ENCODE measurements at regions not wholly inside any gene's neighbourhood (a gene's known extent, or its start where the extent isn't known, plus 50 kb on each side); places are given as distances from the start of the nearest gene placed in this dataset.
A peak's percentile ranks its signal among the peaks of the same experiment; 100 is the strongest.

DNA sequence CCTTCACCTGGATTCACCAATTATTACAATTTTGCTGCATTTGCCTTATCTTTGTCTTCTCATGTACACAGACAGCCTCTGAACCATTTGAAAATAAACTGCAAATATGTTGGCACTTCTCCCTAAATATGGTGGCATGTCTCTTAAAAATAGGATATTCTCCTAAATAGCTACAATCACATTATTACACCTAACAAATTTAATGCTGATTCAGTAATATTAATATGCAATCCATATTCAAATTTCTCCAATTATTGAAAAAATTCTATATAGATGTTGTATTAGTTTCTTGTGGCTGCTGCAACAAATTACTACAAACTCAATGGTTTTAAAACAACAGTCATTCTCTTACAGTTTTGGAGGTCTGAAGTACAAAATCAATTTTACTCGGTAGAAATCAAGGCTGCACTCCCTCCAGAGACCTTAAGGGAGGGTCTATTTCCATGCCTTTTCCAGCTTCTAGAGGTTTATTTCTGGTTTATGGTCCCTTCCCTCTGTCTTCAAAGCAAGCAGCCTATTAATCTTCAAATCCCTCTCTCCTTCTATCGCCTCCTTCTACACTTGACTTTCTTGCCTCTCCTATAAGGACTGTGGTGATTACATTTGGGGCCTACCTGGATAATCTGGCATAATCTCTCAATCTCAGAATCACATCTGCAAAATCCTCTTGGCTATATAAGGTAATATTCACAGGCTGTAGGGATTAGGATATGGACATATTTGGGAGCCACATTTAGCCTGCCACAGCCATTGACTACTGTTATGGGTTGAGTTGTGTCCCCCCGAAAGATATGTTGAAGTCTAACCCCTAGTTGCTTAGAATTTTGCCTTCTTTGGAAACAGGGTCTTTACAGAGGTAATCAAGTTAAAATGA is 52.5 kb upstream of the BOLA1 start:
- 100% methylated on average over 3 of the region's 3 CpGs for WGBS (ENCODE audit: insufficient coverage, insufficient replicate concordance, low lambda C conversion rate, missing lambda C conversion rate)
- ChIA-PET SMC1A (ENCODE audit: uncharacterized antibody, unreplicated experiment) (no interaction called here), CTCF (no interaction called here), RAD21 (ENCODE audit: unreplicated experiment) (no interaction called here), POLR2A (no interaction called here)
- Histone ChIP-seq H3K9ac (ENCODE audit: control insufficient read depth, insufficient read depth, low read length) (no peak overlapping the region), H3K27me3 (replicated peaks in 1 of 2; ENCODE audit: control insufficient read depth in 2 of 2, insufficient read depth in 2 of 2, low read length in 1 of 2) (no peaks in the 10 kb centered on the region), H3K79me2 (ENCODE audit: control insufficient read depth, insufficient read depth, low read length) (peaks cover 69% of the 10 kb centered on the region), H3K4me2 (ENCODE audit: control insufficient read depth, insufficient read depth) (peak overlapping the region; percentile 87), H4K20me1 (ENCODE audit: control insufficient read depth, insufficient read depth) (no peaks in the 10 kb centered on the region), H3K4me1 (ENCODE audit: control insufficient read depth, insufficient read depth, low read length) (peaks cover 21% of the 10 kb centered on the region), H3K27ac (ENCODE audit: control insufficient read depth, insufficient read depth) (peak overlapping the region; percentile 90), H3K36me3 (ENCODE audit: control insufficient read depth in 2 of 2, insufficient read depth in 2 of 2, low read length in 1 of 2) (no peaks in the 10 kb centered on the region; a peak in 2 of 4 replicates), H3K4me3 (peak overlapping the region; percentile 37; the same call in 1 of the 2 replicates), H3K9me3 (replicated peaks; ENCODE audit: control insufficient read depth, insufficient read depth, low read length) (no peaks in the 10 kb centered on the region), H2AFZ (ENCODE audit: control insufficient read depth, low read depth, low read length) (no peak overlapping the region)
- ATAC-seq (no peak), FAIRE-seq (no peak), DNase-seq (ENCODE audit: low read depth, low spot score) (no peak)
- in situ Hi-C loops (cut with MboI), result no loop called here
- TF ChIP-seq CHD4 (IDR thresholded peaks at IDR 0.05) (no peak), RAD21 (IDR thresholded peaks at IDR 0.05; ENCODE audit: insufficient read depth, low read depth, low read length) (no peak), HCFC1 (IDR thresholded peaks at IDR 0.05; ENCODE audit: low read length) (no peak), YBX1 (IDR thresholded peaks at IDR 0.05) (no peak), CBFB (IDR thresholded peaks at IDR 0.05; ENCODE audit: low read depth) (no peak), USF2 (IDR thresholded peaks at IDR 0.05; ENCODE audit: borderline replicate concordance, low read depth, low read length) (no peak), EED (IDR thresholded peaks at IDR 0.05; ENCODE audit: low read depth) (no peak), NBN (IDR thresholded peaks at IDR 0.05) (no peak), ZNF207 (IDR thresholded peaks at IDR 0.05; ENCODE audit: borderline replicate concordance) (no peak), MTA2 (IDR thresholded peaks at IDR 0.05; ENCODE audit: low read depth) (no peak), HDGF (IDR thresholded peaks at IDR 0.05) (no peak), HDAC2 (IDR thresholded peaks at IDR 0.05) (no peak), RFX5 (IDR thresholded peaks at IDR 0.05; ENCODE audit: low read depth, low read length) (no peak), MYB (IDR thresholded peaks at IDR 0.05; ENCODE audit: borderline replicate concordance, low read depth, low read length) (no peak), ZBED1 (IDR thresholded peaks at IDR 0.05; ENCODE audit: borderline replicate concordance) (no peak), BACH1 (IDR thresholded peaks at IDR 0.05; ENCODE audit: borderline replicate concordance) (no peak), ZNF217 (IDR thresholded peaks at IDR 0.05) (no peak), BHLHE40 (IDR thresholded peaks at IDR 0.05; ENCODE audit: borderline replicate concordance in 1 of 2, low read depth in 2 of 2, low read length in 1 of 2) (no peak), TBL1XR1 (IDR thresholded peaks at IDR 0.05; ENCODE audit: low read depth, low read length) (no peak)
- intact Hi-C loops (cut with micrococcal nuclease; ENCODE audit: unreplicated experiment), result no loop called here
- no TSS peak for BruUV-seq (replicated peaks)
